ENCODE measurements at regions not wholly inside any gene's neighbourhood (a gene's known extent, or its start where the extent isn't known, plus 50 kb on each side); places are given as distances from the start of the nearest gene placed in this dataset.

DNA sequence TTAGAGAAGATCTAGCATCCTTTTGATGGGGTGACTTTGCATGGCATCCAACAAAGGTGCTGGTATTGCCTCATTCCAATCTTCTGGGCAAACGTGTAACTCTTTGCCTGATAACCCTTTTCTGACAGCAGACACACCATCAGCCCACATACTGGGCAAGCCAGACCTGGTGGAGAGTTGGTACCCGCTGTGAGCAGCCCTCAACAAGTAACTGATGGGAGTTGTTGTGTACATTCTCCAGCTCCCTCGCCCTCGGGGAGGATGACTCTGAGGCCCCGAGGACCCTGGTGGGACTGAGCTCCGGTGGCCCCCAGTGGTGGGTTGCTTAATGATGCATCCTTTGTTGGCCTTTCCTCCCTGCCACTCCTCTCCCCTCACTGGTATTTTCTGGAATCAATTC is 102.4 kb upstream of the SLC6A11 start:
- TF ChIP-seq RAD21 (IDR thresholded peaks at IDR 0.05; ENCODE audit: low read depth): no peak
- TF ChIP-seq EP300 (IDR thresholded peaks at IDR 0.05; ENCODE audit: borderline replicate concordance): no peak
- no peak for TF ChIP-seq CREB1 (IDR thresholded peaks at IDR 0.05; ENCODE audit: low read depth)
- TF ChIP-seq, protein P1, sequence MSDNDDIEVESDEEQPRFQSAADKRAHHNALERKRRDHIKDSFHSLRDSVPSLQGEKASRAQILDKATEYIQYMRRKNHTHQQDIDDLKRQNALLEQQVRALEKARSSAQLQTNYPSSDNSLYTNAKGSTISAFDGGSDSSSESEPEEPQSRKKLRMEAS (IDR thresholded peaks at IDR 0.05): no peak
- TF ChIP-seq, protein P2, sequence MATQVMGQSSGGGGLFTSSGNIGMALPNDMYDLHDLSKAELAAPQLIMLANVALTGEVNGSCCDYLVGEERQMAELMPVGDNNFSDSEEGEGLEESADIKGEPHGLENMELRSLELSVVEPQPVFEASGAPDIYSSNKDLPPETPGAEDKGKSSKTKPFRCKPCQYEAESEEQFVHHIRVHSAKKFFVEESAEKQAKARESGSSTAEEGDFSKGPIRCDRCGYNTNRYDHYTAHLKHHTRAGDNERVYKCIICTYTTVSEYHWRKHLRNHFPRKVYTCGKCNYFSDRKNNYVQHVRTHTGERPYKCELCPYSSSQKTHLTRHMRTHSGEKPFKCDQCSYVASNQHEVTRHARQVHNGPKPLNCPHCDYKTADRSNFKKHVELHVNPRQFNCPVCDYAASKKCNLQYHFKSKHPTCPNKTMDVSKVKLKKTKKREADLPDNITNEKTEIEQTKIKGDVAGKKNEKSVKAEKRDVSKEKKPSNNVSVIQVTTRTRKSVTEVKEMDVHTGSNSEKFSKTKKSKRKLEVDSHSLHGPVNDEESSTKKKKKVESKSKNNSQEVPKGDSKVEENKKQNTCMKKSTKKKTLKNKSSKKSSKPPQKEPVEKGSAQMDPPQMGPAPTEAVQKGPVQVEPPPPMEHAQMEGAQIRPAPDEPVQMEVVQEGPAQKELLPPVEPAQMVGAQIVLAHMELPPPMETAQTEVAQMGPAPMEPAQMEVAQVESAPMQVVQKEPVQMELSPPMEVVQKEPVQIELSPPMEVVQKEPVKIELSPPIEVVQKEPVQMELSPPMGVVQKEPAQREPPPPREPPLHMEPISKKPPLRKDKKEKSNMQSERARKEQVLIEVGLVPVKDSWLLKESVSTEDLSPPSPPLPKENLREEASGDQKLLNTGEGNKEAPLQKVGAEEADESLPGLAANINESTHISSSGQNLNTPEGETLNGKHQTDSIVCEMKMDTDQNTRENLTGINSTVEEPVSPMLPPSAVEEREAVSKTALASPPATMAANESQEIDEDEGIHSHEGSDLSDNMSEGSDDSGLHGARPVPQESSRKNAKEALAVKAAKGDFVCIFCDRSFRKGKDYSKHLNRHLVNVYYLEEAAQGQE (IDR thresholded peaks at IDR 0.05; ENCODE audit: low read depth): no peak
- no peak for TF ChIP-seq ZBTB7A (IDR thresholded peaks at IDR 0.05; ENCODE audit: low read depth)
- no peak for TF ChIP-seq TAF1 (IDR thresholded peaks at IDR 0.05; ENCODE audit: low read depth)
- TF ChIP-seq EGR1 (IDR thresholded peaks at IDR 0.05): no peak
- TF ChIP-seq YY1 (IDR thresholded peaks at IDR 0.05; ENCODE audit: low read depth): no peak
- no peak for TF ChIP-seq CEBPB (IDR thresholded peaks at IDR 0.05)
- no peak for TF ChIP-seq FOXM1 (IDR thresholded peaks at IDR 0.05; ENCODE audit: borderline replicate concordance, low read depth)
